Astrocyte (in vitro differentiated cells and primary cell): ENCODE measurements at regions not wholly inside any gene's neighbourhood (a gene's known extent, or its start where the extent isn't known, plus 50 kb on each side); places are given as distances from the start of the nearest gene placed in this dataset.

Experiments
- DNase-seq: peaks from one replicate; pipeline ENCODE4 v3.0.0-alpha.2; 2010; ENCODE audit warnings: low read depth
- FAIRE-seq: peaks from 2 replicates; lab custom pipeline; 2011; peaks lifted over from hg19 to GRCh38; lab: Jason Lieb, UNC
- H2AFZ ChIP-seq: 2 replicates; pipeline ENCODE4 v1.6.0; 2012; ENCODE audit warnings: low read depth, low read length, inconsistent platforms
- H3K27ac ChIP-seq: 2 replicates; pipeline ENCODE4 v1.5.1; 2011; ENCODE audit warnings: low read depth, low read length, inconsistent platforms
- H3K27me3 ChIP-seq: 2 replicates; pipeline ENCODE4 v1.6.0; 2011; ENCODE audit warnings: low read length, inconsistent platforms; ENCODE audit not compliant: insufficient read depth
- H3K36me3 ChIP-seq: 2 replicates; pipeline ENCODE4 v1.5.1; 2011; ENCODE audit warnings: low read length, inconsistent platforms; ENCODE audit not compliant: insufficient read depth
- H3K4me1 ChIP-seq: 2 replicates; pipeline ENCODE4 v1.5.1; 2011; ENCODE audit warnings: low read length, inconsistent platforms; ENCODE audit not compliant: insufficient read depth
- H3K4me2 ChIP-seq: 2 replicates; pipeline ENCODE4 v1.6.0; 2012; ENCODE audit warnings: low read length, inconsistent platforms
- H3K4me3 ChIP-seq: 2 replicates; pipeline ENCODE4 v1.5.1; 2011; ENCODE audit warnings: low read depth, mild to moderate bottlenecking, low read length, inconsistent platforms; ENCODE audit not compliant: insufficient read depth
- H3K79me2 ChIP-seq: 2 replicates; pipeline ENCODE4 v1.6.0; 2012; ENCODE audit warnings: mild to moderate bottlenecking, low read length, inconsistent platforms; ENCODE audit not compliant: insufficient read depth
- H3K9ac ChIP-seq: 2 replicates; pipeline ENCODE4 v1.6.0; 2012; ENCODE audit warnings: mild to moderate bottlenecking, low read length, inconsistent platforms
- H3K9me3 ChIP-seq: 2 replicates; pipeline ENCODE4 v1.5.1; 2012; ENCODE audit warnings: low read depth, mild to moderate bottlenecking, low read length, inconsistent platforms; ENCODE audit not compliant: insufficient read depth
- H4K20me1 ChIP-seq: 2 replicates; pipeline ENCODE4 v1.6.0; 2012; ENCODE audit warnings: low read length, inconsistent platforms; ENCODE audit not compliant: insufficient read depth
- H3K27ac Mint-ChIP-seq: one replicate; pipeline ENCODE4 v1.8.0; 2021; ENCODE audit warnings: mild to moderate bottlenecking, mixed read lengths; ENCODE audit not compliant: unreplicated experiment
- H3K27me3 Mint-ChIP-seq: one replicate; pipeline ENCODE4 v1.8.0; 2021; ENCODE audit warnings: low read depth, mixed read lengths; ENCODE audit not compliant: unreplicated experiment
- H3K36me3 Mint-ChIP-seq: one replicate; pipeline ENCODE4 v1.8.0; 2021; ENCODE audit warnings: low read depth, mixed read lengths; ENCODE audit not compliant: unreplicated experiment
- H3K4me1 Mint-ChIP-seq: one replicate; pipeline ENCODE4 v1.8.0; 2021; ENCODE audit warnings: low read depth, mixed read lengths; ENCODE audit not compliant: unreplicated experiment
- H3K4me3 Mint-ChIP-seq: one replicate; pipeline ENCODE4 v1.8.0; 2021; ENCODE audit warnings: mild to moderate bottlenecking, moderate library complexity, mixed read lengths; ENCODE audit not compliant: unreplicated experiment
- H3K9me3 Mint-ChIP-seq: one replicate; pipeline ENCODE4 v1.8.0; 2021; ENCODE audit warnings: mild to moderate bottlenecking, mixed read lengths; ENCODE audit not compliant: unreplicated experiment
- EZH2 ChIP-seq: IDR thresholded peaks from 2 replicates; pipeline ENCODE4 v1.6.1; 2012; ENCODE audit warnings: mild to moderate bottlenecking, low read length, inconsistent platforms; ENCODE audit not compliant: insufficient read depth
- TF ChIP-seq, protein P1 (sequence below): IDR thresholded peaks from 2 replicates; pipeline ENCODE4 v1.5.1; 2011; ENCODE audit warnings: low read depth, mild to moderate bottlenecking, inconsistent platforms, low read length, moderate library complexity; ENCODE audit not compliant: insufficient read depth

DNA sequence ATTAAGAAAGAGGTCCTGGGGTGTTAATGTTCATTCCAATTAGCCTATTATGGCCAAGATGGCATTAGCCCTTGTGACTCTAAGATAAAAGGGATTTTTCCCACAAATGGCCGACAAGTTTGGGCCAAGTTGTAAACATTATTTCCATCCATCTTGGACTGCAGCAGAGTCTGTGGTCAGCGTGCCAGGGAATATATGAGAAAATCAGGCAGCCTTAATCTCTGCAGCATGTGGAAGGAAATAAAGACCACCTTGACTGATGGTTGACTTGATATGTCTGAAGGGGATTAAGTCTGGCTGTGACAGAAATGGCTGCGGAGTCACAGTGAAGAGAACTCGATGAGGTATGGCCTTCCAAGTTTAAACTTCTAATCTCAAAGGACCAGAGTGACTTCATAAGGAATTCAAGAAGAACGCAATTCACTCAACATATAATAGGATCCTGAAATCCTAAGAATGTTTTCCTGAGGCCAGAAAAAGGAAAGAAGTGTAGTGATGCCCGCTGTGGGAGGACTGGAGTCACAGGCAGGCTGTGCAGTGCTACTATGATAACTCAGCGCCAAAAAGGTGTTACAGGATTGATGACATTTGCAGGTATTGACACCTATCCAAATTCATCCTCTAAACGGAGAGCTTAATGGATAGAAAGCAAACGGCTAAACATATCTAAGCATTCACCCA, 287.1 kb downstream of the SEC61B start:
- Histone ChIP-seq H3K9me3 (no peaks in the 10 kb centered on the region), H3K36me3 (no peaks in the 10 kb centered on the region), H3K27me3 (no peaks in the 10 kb centered on the region), H3K79me2 (no peaks in the 10 kb centered on the region), H3K4me1 (no peaks in the 10 kb centered on the region), H4K20me1 (no peaks in the 10 kb centered on the region), H3K27ac (no peak overlapping the region), H3K9ac (no peak overlapping the region), H3K4me3 (no peak overlapping the region), H2AFZ (no peak overlapping the region), H3K4me2 (no peak overlapping the region)
- H3K4me1 Mint-ChIP-seq = peaks cover 5% of the 10 kb centered on the region
- TF ChIP-seq EZH2 = no peak
- TF ChIP-seq, protein P1, sequence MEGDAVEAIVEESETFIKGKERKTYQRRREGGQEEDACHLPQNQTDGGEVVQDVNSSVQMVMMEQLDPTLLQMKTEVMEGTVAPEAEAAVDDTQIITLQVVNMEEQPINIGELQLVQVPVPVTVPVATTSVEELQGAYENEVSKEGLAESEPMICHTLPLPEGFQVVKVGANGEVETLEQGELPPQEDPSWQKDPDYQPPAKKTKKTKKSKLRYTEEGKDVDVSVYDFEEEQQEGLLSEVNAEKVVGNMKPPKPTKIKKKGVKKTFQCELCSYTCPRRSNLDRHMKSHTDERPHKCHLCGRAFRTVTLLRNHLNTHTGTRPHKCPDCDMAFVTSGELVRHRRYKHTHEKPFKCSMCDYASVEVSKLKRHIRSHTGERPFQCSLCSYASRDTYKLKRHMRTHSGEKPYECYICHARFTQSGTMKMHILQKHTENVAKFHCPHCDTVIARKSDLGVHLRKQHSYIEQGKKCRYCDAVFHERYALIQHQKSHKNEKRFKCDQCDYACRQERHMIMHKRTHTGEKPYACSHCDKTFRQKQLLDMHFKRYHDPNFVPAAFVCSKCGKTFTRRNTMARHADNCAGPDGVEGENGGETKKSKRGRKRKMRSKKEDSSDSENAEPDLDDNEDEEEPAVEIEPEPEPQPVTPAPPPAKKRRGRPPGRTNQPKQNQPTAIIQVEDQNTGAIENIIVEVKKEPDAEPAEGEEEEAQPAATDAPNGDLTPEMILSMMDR = no peak
- DNase-seq = no peak
- H3K27ac Mint-ChIP-seq = no peak overlapping the region
- no peak for FAIRE-seq
- no peaks in the 10 kb centered on the region for H3K9me3 Mint-ChIP-seq
- H3K36me3 Mint-ChIP-seq = no peaks in the 10 kb centered on the region
- H3K4me3 Mint-ChIP-seq = no peak overlapping the region
- H3K27me3 Mint-ChIP-seq = peaks cover 7% of the 10 kb centered on the region

DNA sequence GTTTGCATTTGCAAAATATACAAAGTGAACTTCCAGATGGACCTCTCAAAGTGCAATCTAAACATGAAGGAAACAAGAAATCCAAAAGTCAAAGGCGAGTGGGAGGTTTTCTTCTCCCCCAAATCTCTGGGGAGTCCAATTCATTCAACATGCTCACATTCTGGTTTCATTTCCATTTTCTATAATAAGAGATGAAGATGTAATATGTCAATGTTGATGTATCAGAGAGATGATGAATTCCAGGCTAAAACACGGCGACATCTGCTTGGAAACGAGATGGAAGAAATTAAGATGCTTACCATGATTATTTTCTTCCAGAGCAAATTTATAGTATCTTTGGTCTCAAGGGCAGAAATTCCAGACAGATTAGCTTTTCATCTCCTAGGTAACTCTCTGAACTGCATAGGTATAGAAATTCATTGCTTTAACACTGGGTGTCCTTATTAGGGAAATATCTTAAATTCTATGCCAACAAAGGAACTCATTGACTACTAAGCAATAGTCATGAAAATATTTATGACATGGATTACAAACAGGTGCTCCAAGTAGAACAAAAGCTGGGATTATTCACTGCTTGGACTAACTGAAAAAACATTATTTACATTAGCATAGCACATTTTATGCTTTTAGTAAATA, 287.9 kb downstream of the SEC61B start:
- no peak overlapping the region for H3K27ac Mint-ChIP-seq
- no peak for FAIRE-seq
- no peaks in the 10 kb centered on the region for H4K20me1 ChIP-seq
- peaks cover 5% of the 10 kb centered on the region for H3K4me1 Mint-ChIP-seq
- H3K27ac ChIP-seq = no peak overlapping the region
- H3K27me3 ChIP-seq = no peaks in the 10 kb centered on the region
- no peak overlapping the region for H3K9ac ChIP-seq
- no peak for TF ChIP-seq EZH2
- TF ChIP-seq, protein P1 = no peak
- no peak overlapping the region for H2AFZ ChIP-seq
- H3K9me3 ChIP-seq = no peaks in the 10 kb centered on the region
- no peak for DNase-seq
- no peaks in the 10 kb centered on the region for H3K4me1 ChIP-seq
- H3K4me3 ChIP-seq = no peak overlapping the region
- H3K79me2 ChIP-seq = no peaks in the 10 kb centered on the region
- H3K9me3 Mint-ChIP-seq = no peaks in the 10 kb centered on the region
- H3K36me3 ChIP-seq = no peaks in the 10 kb centered on the region
- peaks cover 7% of the 10 kb centered on the region for H3K27me3 Mint-ChIP-seq
- no peaks in the 10 kb centered on the region for H3K36me3 Mint-ChIP-seq
- no peak overlapping the region for H3K4me2 ChIP-seq
- H3K4me3 Mint-ChIP-seq = no peak overlapping the region

DNA sequence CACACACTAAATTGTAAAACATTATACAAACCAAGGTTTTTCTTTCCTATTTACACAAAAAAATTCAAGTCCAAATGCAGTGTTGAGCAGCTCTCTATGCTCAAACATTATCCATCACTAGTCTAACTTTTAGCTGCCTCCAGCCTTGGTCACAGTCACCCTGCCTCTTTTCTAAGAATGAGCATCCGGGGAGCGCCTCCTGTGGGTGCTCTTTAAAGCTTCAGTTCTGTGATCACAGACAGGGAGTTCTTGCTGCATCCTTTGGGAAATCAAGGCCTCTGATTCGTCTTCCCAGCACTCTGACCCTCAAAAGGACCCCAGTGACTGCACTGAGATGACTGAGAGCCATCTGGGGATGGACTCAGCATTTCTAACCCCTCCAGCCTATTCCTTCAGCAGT, 289.6 kb downstream of the SEC61B start:
- Histone ChIP-seq H3K4me3 (no peak overlapping the region), H3K27ac (no peak overlapping the region), H3K4me1 (no peaks in the 10 kb centered on the region), H3K9ac (no peak overlapping the region), H3K4me2 (no peak overlapping the region), H4K20me1 (no peaks in the 10 kb centered on the region), H3K36me3 (no peaks in the 10 kb centered on the region), H3K27me3 (no peaks in the 10 kb centered on the region), H3K9me3 (no peaks in the 10 kb centered on the region), H2AFZ (no peak overlapping the region), H3K79me2 (no peaks in the 10 kb centered on the region)
- peaks cover 7% of the 10 kb centered on the region for H3K27me3 Mint-ChIP-seq
- TF ChIP-seq EZH2 = no peak
- TF ChIP-seq, protein P1 = no peak
- no peaks in the 10 kb centered on the region for H3K4me1 Mint-ChIP-seq
- no peak for FAIRE-seq
- no peaks in the 10 kb centered on the region for H3K36me3 Mint-ChIP-seq
- H3K4me3 Mint-ChIP-seq = no peak overlapping the region
- no peaks in the 10 kb centered on the region for H3K9me3 Mint-ChIP-seq
- DNase-seq = no peak
- H3K27ac Mint-ChIP-seq = no peak overlapping the region
